ENCODE measurements at regions not wholly inside any gene's neighbourhood (a gene's known extent, or its start where the extent isn't known, plus 50 kb on each side); places are given as distances from the start of the nearest gene placed in this dataset.

DNA sequence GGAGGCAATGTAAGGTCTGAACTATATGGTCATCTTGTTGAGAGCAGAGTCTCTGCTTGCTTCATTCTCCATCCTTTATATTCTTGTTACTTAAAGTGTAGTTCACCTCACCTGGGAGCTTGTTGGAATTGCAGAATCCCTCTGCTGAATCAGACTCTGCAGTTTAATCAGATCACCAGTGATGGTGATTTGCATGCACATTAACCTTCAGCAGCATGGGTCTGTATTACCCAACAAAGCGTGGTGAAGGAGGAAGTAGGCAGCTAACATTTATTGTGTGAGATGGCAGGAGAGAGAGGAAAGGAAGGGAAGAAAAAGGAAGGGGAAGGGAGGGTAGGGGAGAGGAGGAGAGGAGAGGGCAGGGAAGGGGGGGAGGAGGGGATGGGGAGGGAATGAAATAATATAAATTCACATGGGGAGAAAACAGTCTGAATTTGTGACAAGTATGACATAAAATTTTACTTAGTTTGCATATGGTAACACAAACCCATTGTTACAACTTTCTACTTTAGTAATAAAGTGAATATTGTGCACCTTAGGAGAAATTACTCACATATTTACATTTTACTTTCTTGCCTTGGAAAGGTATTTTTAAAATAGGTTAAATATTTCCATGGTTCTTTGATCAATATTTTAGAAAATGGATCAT, 740.7 kb downstream of the DHX35 start:
- no peak overlapping the region for H3K4me3 ChIP-seq (ENCODE audit: insufficient read depth, low read length)
- H2AFZ ChIP-seq (ENCODE audit: low read length) = no peak overlapping the region
- no peaks in the 10 kb centered on the region for H3K79me2 ChIP-seq (ENCODE audit: insufficient read depth, low read length)
- H4K20me1 ChIP-seq (ENCODE audit: insufficient read depth, low read length) = no peaks in the 10 kb centered on the region
- H3K9me3 ChIP-seq (ENCODE audit: low read depth, low read length) = no peaks in the 10 kb centered on the region
- no peak overlapping the region for H3K4me2 ChIP-seq (ENCODE audit: insufficient read depth, low read length)
- H3K36me3 ChIP-seq (ENCODE audit: insufficient read depth, low read length) = no peaks in the 10 kb centered on the region
- H3K4me1 ChIP-seq (ENCODE audit: insufficient read depth, low read length) = no peaks in the 10 kb centered on the region
- H3K27ac ChIP-seq (ENCODE audit: low read depth, low read length) = no peak overlapping the region
- H3K27me3 ChIP-seq (ENCODE audit: insufficient read depth, low read length) = no peaks in the 10 kb centered on the region
- no peak for TF ChIP-seq CTCF (IDR thresholded peaks at IDR 0.05; ENCODE audit: extremely low read depth, low read depth, low read length)
- no peak for DNase-seq (ENCODE audit: insufficient read length, low spot score, missing footprints)

GRCh38 chr20:39700528-39700927, 738.4 kb downstream of the DHX35 start:
- H2AFZ ChIP-seq (ENCODE audit: low read length) = no peak overlapping the region
- no peaks in the 10 kb centered on the region for H3K79me2 ChIP-seq (ENCODE audit: insufficient read depth, low read length)
- no peaks in the 10 kb centered on the region for H3K9me3 ChIP-seq (ENCODE audit: low read depth, low read length)
- H3K4me2 ChIP-seq (ENCODE audit: insufficient read depth, low read length) = no peak overlapping the region
- no peaks in the 10 kb centered on the region for H3K36me3 ChIP-seq (ENCODE audit: insufficient read depth, low read length)
- H3K27ac ChIP-seq (ENCODE audit: low read depth, low read length) = no peak overlapping the region
- H4K20me1 ChIP-seq (ENCODE audit: insufficient read depth, low read length) = no peaks in the 10 kb centered on the region
- no peak for DNase-seq (ENCODE audit: insufficient read length, low spot score, missing footprints)
- no peaks in the 10 kb centered on the region for H3K27me3 ChIP-seq (ENCODE audit: insufficient read depth, low read length)
- H3K4me3 ChIP-seq (ENCODE audit: insufficient read depth, low read length) = no peak overlapping the region
- no peaks in the 10 kb centered on the region for H3K4me1 ChIP-seq (ENCODE audit: insufficient read depth, low read length)
- TF ChIP-seq CTCF (IDR thresholded peaks at IDR 0.05; ENCODE audit: extremely low read depth, low read depth, low read length) = no peak

GRCh38 chr20:39699166-39699725, 737.1 kb downstream of the DHX35 start:
- no peaks in the 10 kb centered on the region for H3K4me1 ChIP-seq (ENCODE audit: insufficient read depth, low read length)
- H3K9me3 ChIP-seq (ENCODE audit: low read depth, low read length) = no peaks in the 10 kb centered on the region
- H3K27ac ChIP-seq (ENCODE audit: low read depth, low read length) = no peak overlapping the region
- no peaks in the 10 kb centered on the region for H3K36me3 ChIP-seq (ENCODE audit: insufficient read depth, low read length)
- TF ChIP-seq CTCF (IDR thresholded peaks at IDR 0.05; ENCODE audit: extremely low read depth, low read depth, low read length) = no peak
- no peaks in the 10 kb centered on the region for H4K20me1 ChIP-seq (ENCODE audit: insufficient read depth, low read length)
- H3K4me2 ChIP-seq (ENCODE audit: insufficient read depth, low read length) = no peak overlapping the region
- no peaks in the 10 kb centered on the region for H3K27me3 ChIP-seq (ENCODE audit: insufficient read depth, low read length)
- H2AFZ ChIP-seq (ENCODE audit: low read length) = no peak overlapping the region
- DNase-seq (ENCODE audit: insufficient read length, low spot score, missing footprints) = no peak
- no peaks in the 10 kb centered on the region for H3K79me2 ChIP-seq (ENCODE audit: insufficient read depth, low read length)
- H3K4me3 ChIP-seq (ENCODE audit: insufficient read depth, low read length) = no peak overlapping the region

DNA sequence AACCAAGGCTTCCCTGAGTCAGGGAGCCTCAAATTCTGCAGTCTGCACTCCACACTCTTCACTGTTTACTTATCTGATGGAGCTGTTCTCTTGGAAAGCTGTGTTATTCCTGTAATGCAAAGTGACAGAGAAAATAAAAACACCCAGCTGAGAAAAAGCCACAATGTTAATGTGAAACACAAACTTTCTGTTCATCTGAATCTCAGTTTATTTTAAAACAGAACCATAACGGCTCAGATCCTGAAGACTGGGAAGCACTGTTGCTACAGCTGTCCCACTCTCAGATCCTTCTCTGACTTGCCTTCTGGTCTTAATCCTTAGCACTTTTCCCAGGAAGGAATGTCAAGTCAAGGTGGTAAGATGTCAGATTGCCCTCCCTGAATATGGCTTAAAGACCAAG, 736.6 kb downstream of the DHX35 start:
- Histone ChIP-seq H2AFZ (ENCODE audit: low read length) (no peak overlapping the region), H3K4me3 (ENCODE audit: insufficient read depth, low read length) (no peak overlapping the region), H3K4me1 (ENCODE audit: insufficient read depth, low read length) (no peaks in the 10 kb centered on the region), H3K27ac (ENCODE audit: low read depth, low read length) (no peak overlapping the region), H4K20me1 (ENCODE audit: insufficient read depth, low read length) (no peaks in the 10 kb centered on the region), H3K4me2 (ENCODE audit: insufficient read depth, low read length) (no peak overlapping the region), H3K36me3 (ENCODE audit: insufficient read depth, low read length) (no peaks in the 10 kb centered on the region), H3K79me2 (ENCODE audit: insufficient read depth, low read length) (no peaks in the 10 kb centered on the region), H3K9me3 (ENCODE audit: low read depth, low read length) (no peaks in the 10 kb centered on the region), H3K27me3 (ENCODE audit: insufficient read depth, low read length) (no peaks in the 10 kb centered on the region)
- DNase-seq (ENCODE audit: insufficient read length, low spot score, missing footprints) = no peak
- TF ChIP-seq CTCF (IDR thresholded peaks at IDR 0.05; ENCODE audit: extremely low read depth, low read depth, low read length) = no peak
